ENCODE measurements at regions not wholly inside any gene's neighbourhood (a gene's known extent, or its start where the extent isn't known, plus 50 kb on each side); places are given as distances from the start of the nearest gene placed in this dataset.

DNA sequence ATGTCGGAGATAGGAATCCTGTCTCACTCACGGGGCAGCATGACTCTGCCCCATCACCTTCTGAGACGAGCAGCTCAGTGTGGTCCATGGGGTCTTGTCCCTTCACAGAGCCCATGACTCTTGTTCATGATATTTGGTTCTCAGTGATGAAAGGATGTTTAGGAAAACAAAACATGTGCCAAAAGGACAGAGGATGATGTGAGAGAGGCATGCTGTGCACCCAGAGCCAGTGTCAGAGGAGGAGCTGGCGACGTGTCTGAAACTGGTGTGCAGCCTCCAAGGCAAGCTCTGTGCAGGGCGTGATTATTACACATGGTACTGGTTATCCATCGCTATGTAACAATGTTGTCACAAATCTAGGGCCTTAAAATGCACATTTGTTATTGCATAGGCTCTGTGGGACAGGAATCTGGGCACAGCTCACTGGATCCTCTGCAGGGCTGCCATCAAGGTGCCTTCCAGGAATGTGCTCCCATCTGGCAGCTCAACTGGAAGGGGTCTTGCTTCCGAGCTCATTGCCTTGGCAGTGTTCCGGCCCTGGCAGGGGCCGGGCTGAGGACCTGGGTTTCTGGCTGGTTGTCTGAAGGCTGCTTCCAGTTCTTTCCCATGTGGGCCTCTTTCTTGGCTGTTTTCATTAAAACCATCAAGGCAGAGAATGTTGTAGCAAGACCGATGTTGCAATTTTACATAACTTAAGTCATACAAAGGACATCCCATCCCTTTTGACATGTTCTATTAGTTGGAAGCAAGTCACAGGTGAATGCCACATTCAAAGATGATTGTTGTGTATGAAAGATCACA lies 175.4 kb downstream of the ERMARD start:
- Histone ChIP-seq H3K4me3 (ENCODE audit: low read length) (no peak overlapping the region), H3K36me3 (ENCODE audit: insufficient read depth, low read length) (no peaks in the 10 kb centered on the region), H3K27me3 (ENCODE audit: insufficient read depth, low read length) (no peaks in the 10 kb centered on the region), H3K9me3 (ENCODE audit: insufficient read depth, low read depth, low read length) (no peaks in the 10 kb centered on the region), H3K4me1 (ENCODE audit: insufficient read depth, low read length) (peaks cover 4% of the 10 kb centered on the region; the same call in 1 of the 2 replicates), H3K27ac (ENCODE audit: low read depth, low read length) (no peak overlapping the region), H3K9ac (ENCODE audit: low read depth, low read length) (no peak overlapping the region)
- WGBS: 94% methylated on average over 11 of the region's 11 CpGs

DNA sequence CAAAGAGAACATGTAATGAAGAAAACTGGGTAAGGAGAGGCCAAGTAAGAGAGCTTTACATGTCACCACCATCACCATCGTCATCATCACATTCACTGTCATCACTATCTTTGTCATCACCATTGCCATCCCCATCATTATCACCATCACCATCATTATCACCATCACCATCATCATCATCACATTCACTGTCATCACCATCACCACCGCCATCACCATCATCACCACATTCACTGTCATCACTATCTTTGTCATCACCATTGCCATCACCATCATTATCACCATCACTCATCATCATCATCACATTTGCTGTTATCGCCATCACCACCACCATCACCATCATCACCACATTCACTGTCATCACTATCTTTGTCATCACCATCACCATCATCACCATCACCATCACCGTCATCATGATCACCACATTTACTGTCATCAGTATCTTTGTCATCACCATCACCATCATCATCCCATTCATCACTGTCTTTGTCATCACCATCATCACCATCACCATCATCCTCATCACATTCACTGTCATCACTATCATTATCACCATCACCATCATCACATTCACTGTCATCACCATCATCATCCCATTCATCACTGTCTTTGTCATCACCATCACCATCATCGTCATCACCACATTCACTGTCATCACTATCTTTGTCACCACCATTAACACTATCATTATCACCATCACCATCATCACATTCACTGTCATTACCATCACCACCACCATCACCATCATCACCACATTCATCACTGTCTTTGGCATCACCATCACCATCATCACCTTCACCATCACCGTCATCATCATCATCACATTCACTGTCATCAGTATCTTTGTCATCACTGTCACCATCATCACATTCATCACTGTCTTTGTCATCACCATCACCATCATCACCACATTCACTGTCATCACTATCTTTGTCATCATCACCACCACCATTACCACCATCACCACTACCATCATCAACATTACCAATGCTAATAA lies 172.3 kb downstream of the ERMARD start:
- 89% methylated on average over 6 of the region's 6 CpGs for WGBS
- no peaks in the 10 kb centered on the region for H3K4me1 ChIP-seq (ENCODE audit: insufficient read depth, low read length)
- H3K9me3 ChIP-seq (ENCODE audit: insufficient read depth, low read depth, low read length): no peaks in the 10 kb centered on the region

GRCh38 chr6:169921853-169922824 lies 170.7 kb downstream of the ERMARD start:
- Histone ChIP-seq H3K4me3 (ENCODE audit: low read length) (no peak overlapping the region), H3K9me3 (ENCODE audit: insufficient read depth, low read depth, low read length) (no peaks in the 10 kb centered on the region), H3K27ac (ENCODE audit: low read depth, low read length) (no peak overlapping the region), H3K9ac (ENCODE audit: low read depth, low read length) (no peak overlapping the region), H3K27me3 (ENCODE audit: insufficient read depth, low read length) (no peaks in the 10 kb centered on the region), H3K4me1 (ENCODE audit: insufficient read depth, low read length) (no peaks in the 10 kb centered on the region), H3K36me3 (ENCODE audit: insufficient read depth, low read length) (no peaks in the 10 kb centered on the region)
- WGBS: 84% methylated on average over 34 of the region's 34 CpGs

More for the DNA sequence above, 172.3 kb downstream of the ERMARD start:
- Histone ChIP-seq H3K27ac (ENCODE audit: low read depth, low read length) (no peak overlapping the region), H3K4me3 (ENCODE audit: low read length) (no peak overlapping the region), H3K27me3 (ENCODE audit: insufficient read depth, low read length) (no peaks in the 10 kb centered on the region), H3K9ac (ENCODE audit: low read depth, low read length) (no peak overlapping the region), H3K36me3 (ENCODE audit: insufficient read depth, low read length) (no peaks in the 10 kb centered on the region)

- H3K9ac ChIP-seq (ENCODE audit: low read depth, low read length): no peak overlapping the region
Measured at GRCh38 chr6:169921217-169921616, 169.8 kb downstream of the ERMARD start.

DNA sequence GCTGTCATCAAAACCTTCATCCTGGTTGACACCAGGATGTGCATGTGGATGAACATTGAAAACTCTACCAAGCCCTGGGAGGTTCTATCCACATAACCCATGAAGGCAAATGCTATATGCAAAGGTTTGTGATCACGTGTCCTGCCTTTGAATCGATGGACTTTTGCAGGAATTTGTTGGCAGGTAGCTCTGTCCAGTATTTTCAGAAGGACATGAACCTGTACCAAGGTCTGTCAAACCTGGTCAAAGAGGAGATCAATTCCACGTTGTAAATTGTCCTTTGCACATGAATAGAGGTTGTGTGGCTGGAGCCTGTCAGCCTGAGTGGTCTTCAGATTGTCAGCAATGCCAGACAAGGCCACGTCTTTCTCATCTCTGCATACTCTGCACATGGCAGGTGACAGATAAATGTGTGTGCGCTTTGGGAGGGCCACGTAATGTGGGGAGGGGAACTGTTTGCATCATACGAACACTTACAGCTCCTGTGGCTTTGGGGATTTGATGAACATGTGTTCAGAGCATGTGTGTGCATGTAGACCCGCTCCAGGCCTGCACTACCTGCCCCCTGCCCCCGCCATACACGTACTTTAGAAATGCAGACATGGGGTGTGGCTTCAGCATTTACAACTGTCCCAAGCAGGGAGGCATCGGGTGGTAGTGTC lies 169.1 kb downstream of the ERMARD start:
- no peaks in the 10 kb centered on the region for H3K9me3 ChIP-seq (ENCODE audit: insufficient read depth, low read depth, low read length)
- no peaks in the 10 kb centered on the region for H3K4me1 ChIP-seq (ENCODE audit: insufficient read depth, low read length)
- no peak overlapping the region for H3K9ac ChIP-seq (ENCODE audit: low read depth, low read length)
- no peaks in the 10 kb centered on the region for H3K27me3 ChIP-seq (ENCODE audit: insufficient read depth, low read length)
- no peak overlapping the region for H3K27ac ChIP-seq (ENCODE audit: low read depth, low read length)
- H3K4me3 ChIP-seq (ENCODE audit: low read length): no peak overlapping the region
- no peaks in the 10 kb centered on the region for H3K36me3 ChIP-seq (ENCODE audit: insufficient read depth, low read length)
- 83% methylated on average over 11 of the region's 11 CpGs for WGBS

More at GRCh38 chr6:169921217-169921616, 169.8 kb downstream of the ERMARD start:
- no peaks in the 10 kb centered on the region for H3K9me3 ChIP-seq (ENCODE audit: insufficient read depth, low read depth, low read length)
- H3K4me1 ChIP-seq (ENCODE audit: insufficient read depth, low read length): no peaks in the 10 kb centered on the region
- no peak overlapping the region for H3K27ac ChIP-seq (ENCODE audit: low read depth, low read length)
- WGBS: 95% methylated on average over 20 of the region's 20 CpGs
- H3K4me3 ChIP-seq (ENCODE audit: low read length): no peak overlapping the region
- H3K36me3 ChIP-seq (ENCODE audit: insufficient read depth, low read length): no peaks in the 10 kb centered on the region
- H3K27me3 ChIP-seq (ENCODE audit: insufficient read depth, low read length): no peaks in the 10 kb centered on the region

- H3K9ac ChIP-seq (ENCODE audit: low read depth, low read length): no peak overlapping the region
- no peaks in the 10 kb centered on the region for H3K4me1 ChIP-seq (ENCODE audit: insufficient read depth, low read length)
- H3K4me3 ChIP-seq (ENCODE audit: low read length): no peak overlapping the region
- no peaks in the 10 kb centered on the region for H3K36me3 ChIP-seq (ENCODE audit: insufficient read depth, low read length)
- H3K27ac ChIP-seq (ENCODE audit: low read depth, low read length): no peak overlapping the region
- 92% methylated on average over 26 of the region's 26 CpGs for WGBS
- no peaks in the 10 kb centered on the region for H3K9me3 ChIP-seq (ENCODE audit: insufficient read depth, low read depth, low read length)
- H3K27me3 ChIP-seq (ENCODE audit: insufficient read depth, low read length): no peaks in the 10 kb centered on the region
Measured at GRCh38 chr6:169918954-169919549, 167.6 kb downstream of the ERMARD start.

GRCh38 chr6:169918239-169918953 lies 167.0 kb downstream of the ERMARD start:
- Histone ChIP-seq H3K27me3 (ENCODE audit: insufficient read depth, low read length) (no peaks in the 10 kb centered on the region), H3K36me3 (ENCODE audit: insufficient read depth, low read length) (no peaks in the 10 kb centered on the region), H3K27ac (ENCODE audit: low read depth, low read length) (no peak overlapping the region), H3K9me3 (ENCODE audit: insufficient read depth, low read depth, low read length) (no peaks in the 10 kb centered on the region), H3K4me3 (ENCODE audit: low read length) (no peak overlapping the region), H3K9ac (ENCODE audit: low read depth, low read length) (no peak overlapping the region), H3K4me1 (ENCODE audit: insufficient read depth, low read length) (no peaks in the 10 kb centered on the region)
- WGBS: 94% methylated on average over 21 of the region's 21 CpGs

DNA sequence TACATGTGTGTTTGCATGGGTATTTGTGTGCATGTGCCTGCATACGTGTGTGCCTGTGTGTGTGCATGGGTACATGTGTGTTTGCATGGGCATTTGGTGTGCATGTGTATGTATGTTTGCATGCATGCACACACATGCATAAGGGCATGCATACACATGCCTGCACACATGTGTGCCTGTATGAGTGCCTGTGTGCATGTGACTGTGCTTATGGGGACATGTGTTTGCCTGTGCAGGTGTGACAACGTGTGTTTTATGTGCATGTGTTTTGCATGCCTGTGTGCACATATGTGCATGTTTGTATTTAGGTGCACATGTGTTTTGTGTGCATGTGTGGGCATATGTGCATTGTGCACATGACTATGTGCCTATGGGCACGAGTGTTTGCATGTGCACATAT lies 165.7 kb downstream of the ERMARD start:
- Histone ChIP-seq H3K27ac (ENCODE audit: low read depth, low read length) (no peak overlapping the region), H3K4me3 (ENCODE audit: low read length) (no peak overlapping the region), H3K9me3 (ENCODE audit: insufficient read depth, low read depth, low read length) (no peaks in the 10 kb centered on the region), H3K36me3 (ENCODE audit: insufficient read depth, low read length) (no peaks in the 10 kb centered on the region), H3K27me3 (ENCODE audit: insufficient read depth, low read length) (no peaks in the 10 kb centered on the region), H3K9ac (ENCODE audit: low read depth, low read length) (no peak overlapping the region), H3K4me1 (ENCODE audit: insufficient read depth, low read length) (no peaks in the 10 kb centered on the region)
- 91% methylated on average over 3 of the region's 3 CpGs for WGBS

GRCh38 chr6:169915769-169916550 lies 164.5 kb downstream of the ERMARD start:
- H3K36me3 ChIP-seq (ENCODE audit: insufficient read depth, low read length): no peaks in the 10 kb centered on the region
- no peak overlapping the region for H3K4me3 ChIP-seq (ENCODE audit: low read length)
- no peaks in the 10 kb centered on the region for H3K4me1 ChIP-seq (ENCODE audit: insufficient read depth, low read length)
- no peaks in the 10 kb centered on the region for H3K9me3 ChIP-seq (ENCODE audit: insufficient read depth, low read depth, low read length)
- no peak overlapping the region for H3K9ac ChIP-seq (ENCODE audit: low read depth, low read length)
- no peak overlapping the region for H3K27ac ChIP-seq (ENCODE audit: low read depth, low read length)
- H3K27me3 ChIP-seq (ENCODE audit: insufficient read depth, low read length): no peaks in the 10 kb centered on the region
- WGBS: 94% methylated on average over 22 of the region's 22 CpGs

Measured in HUES64 (cell line).